GM18498 (cell line): ENCODE measurements at regions not wholly inside any gene's neighbourhood (a gene's known extent, or its start where the extent isn't known, plus 50 kb on each side); places are given as distances from the start of the nearest gene placed in this dataset.

Experiments
- ATAC-seq: cut with Tn5 transposase; IDR thresholded peaks from one replicate; pipeline ENCODE4 v1.9.1; 2021; ENCODE audit warnings: mild to moderate bottlenecking, moderate library complexity; ENCODE audit not compliant: unreplicated experiment

DNA sequence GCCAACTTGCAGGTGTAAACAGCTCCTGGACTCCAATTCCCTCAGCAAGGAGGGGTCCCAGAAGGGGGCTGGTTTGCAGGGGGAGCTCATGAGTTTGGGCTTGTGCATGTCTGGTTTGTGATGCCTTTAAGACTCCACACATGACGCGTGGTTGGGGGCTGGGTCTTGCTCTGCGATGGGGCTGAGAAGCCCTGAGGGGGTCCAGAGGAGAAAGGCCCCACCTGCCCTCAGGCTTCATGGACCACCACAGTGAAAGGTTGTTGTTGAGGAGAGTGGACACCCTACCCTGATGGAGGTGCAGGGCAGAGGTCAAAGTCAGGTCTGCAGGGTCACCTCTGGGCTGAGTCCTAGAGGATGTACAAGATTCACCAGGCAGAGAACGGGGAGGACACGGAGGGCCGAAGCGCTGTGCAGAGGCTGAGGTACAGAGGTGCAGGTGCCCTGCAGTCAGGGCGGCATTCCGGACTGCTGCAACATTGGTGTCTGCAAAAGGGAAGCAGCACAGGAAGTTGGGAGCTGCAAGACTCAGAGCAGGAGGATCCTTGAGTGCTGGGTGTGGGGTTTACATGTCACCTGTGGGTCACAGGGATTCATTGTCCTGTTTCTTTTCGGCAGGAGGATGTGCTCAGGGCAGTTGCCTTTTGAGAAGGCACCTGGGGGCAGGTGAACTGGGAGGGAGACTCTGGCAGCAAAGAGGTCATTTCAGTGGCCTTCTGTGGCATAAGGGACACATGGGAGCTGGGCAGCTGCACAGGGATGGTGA, 399.4 kb downstream of the PTPRU start:
- ATAC-seq, result no peak

DNA sequence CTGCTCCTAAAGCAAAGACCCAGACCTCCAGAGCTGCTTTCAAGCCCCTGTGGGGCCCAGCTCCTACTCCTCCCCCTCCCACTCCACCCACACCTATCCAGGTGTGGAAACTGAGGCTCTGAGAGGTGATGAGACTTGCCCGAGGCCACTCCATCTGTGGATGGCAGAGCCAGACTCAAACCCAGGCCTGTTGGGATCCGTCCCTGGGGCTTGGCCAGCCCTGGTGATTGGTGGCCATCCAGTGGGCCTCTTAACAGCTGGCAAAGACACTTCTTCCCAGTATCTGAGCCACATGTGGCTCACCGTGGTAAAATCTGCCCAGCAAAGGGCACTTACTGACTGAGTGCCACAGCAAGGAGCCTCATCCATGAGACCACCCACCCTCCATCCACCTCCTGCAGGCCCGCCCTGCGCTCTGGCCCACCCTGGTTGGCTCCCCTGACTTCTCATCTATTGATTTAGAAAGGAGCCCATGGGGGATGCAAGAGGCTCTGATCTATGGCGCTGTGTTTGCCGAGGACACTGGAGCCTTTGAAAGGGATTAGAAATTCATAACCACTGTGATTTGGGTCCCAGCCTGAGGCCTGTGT, 398.5 kb downstream of the PTPRU start:
- no peak for ATAC-seq

- ATAC-seq, result no peak
Measured at GRCh38 chr1:29634324-29634723, 398.0 kb downstream of the PTPRU start.

- no peak for ATAC-seq
Measured at GRCh38 chr1:29633771-29634170, 397.4 kb downstream of the PTPRU start.

DNA sequence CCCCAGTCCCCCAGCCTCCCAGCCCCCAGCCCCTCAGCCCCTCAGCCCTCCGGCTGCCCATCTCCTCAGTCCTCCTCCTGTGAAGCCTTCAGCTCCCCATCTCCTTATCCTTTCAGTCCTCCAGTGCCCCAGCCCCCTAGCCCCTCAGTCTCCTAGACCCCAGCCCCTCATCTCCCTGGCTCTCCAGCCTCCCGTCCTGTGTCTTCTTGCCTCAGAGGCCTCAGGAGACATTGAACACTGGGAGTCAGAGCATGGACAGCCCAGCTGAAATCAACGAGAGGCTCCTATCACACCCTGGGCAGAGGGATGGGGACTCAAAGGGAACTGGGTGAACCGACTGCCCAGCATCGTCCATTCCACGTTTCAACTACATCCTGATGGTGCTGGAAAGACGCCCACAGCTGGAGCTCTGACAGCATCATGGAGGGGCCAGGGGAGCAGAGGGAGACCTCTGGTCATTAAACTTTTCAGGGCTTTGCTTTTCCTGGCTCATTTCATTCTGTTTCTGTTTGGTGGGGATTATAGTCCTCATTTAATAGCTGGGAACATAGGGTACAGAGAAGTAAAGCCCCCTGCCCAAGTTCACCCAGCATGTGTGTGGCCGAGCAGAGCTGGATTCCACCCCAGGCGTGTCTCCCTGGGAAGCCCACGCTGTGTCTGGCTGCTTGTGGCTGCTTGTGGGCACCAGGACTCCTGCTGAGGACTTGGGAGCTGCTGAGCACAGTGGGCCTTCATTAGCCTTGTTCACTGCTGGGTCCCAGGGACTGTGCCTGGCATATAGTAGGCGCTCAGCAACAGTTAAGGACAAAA, 396.7 kb downstream of the PTPRU start:
- no peak for ATAC-seq

- no peak for ATAC-seq
Measured at GRCh38 chr1:29631836-29632805, 395.8 kb downstream of the PTPRU start.

- no peak for ATAC-seq
Measured at GRCh38 chr1:29631361-29631760, 395.0 kb downstream of the PTPRU start.

GRCh38 chr1:29630756-29631155, 394.4 kb downstream of the PTPRU start:
- no peak for ATAC-seq

GRCh38 chr1:29629814-29630516, 393.6 kb downstream of the PTPRU start:
- no peak for ATAC-seq

- ATAC-seq, result no peak
Measured at GRCh38 chr1:29629401-29629800, 393.1 kb downstream of the PTPRU start.

- no peak for ATAC-seq
Measured at GRCh38 chr1:29628190-29628589, 391.9 kb downstream of the PTPRU start.

DNA sequence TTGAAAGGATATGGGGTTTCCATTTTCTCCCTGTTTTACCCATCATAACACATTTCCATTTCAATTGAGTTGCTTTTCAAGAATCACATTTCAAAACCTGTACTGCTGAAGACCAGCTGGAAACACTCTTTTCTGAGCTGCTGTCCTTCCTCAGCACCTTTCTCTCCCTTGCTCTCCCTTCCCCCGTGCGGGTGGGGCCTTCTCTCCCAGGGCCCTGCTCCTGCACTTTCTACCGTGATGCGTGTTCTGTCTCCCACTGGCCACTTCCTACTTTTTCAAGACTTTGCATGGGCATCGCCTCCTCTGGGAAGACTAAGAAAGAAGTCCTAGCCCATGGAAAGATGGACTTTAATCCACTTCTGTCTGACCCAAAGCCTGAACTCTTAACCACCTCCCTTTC, 390.4 kb downstream of the PTPRU start:
- no peak for ATAC-seq

- ATAC-seq, result no peak
Measured at GRCh38 chr1:29626066-29626465, 389.7 kb downstream of the PTPRU start.

DNA sequence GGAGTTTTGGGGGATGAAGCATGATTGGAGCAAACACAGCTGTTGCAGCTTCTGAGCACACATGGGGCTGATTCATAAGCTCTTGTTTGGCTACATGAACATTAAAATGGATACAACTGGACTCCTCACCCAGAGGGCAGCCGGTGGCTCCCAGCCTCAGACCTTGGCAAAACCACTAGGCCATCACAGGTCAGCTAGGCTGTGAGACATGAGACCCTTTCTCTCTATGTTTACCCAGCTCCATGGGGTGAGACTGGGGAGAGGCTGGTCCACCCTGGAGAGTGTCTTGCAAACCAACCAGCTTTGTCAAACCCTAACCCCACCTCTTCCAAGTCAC, 388.7 kb downstream of the PTPRU start:
- no peak for ATAC-seq

- ATAC-seq, result no peak
Measured at GRCh38 chr1:29624320-29625083, 388.2 kb downstream of the PTPRU start.

GRCh38 chr1:29623501-29623900, 387.2 kb downstream of the PTPRU start:
- no peak for ATAC-seq

- no peak for ATAC-seq
Measured at GRCh38 chr1:29621826-29622435, 385.6 kb downstream of the PTPRU start.

DNA sequence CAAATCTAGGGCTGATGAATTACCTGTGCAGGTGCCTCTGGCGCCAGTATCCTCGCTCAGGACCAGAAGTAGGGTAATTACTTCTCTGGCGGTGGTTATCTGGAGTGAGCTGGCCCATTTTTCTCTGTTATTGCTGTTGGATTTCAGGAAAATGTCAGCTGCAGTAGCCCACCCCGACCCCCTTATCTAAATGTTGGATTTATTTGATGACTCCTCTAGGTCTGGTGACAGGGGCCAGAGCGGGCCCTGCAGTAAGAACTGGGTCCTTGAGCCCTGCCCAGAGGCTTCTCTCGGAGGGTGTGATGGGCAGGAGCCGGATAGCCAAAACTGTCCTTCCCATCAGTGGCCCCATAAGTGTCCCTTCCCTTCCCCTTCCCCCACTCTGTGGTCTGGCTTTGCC, 384.3 kb downstream of the PTPRU start:
- ATAC-seq, result no peak

GRCh38 chr1:29607236-29607635, 370.9 kb downstream of the PTPRU start:
- ATAC-seq, result no peak
